Fibroblast of lung (primary cell): ENCODE measurements at regions not wholly inside any gene's neighbourhood (a gene's known extent, or its start where the extent isn't known, plus 50 kb on each side); places are given as distances from the start of the nearest gene placed in this dataset.
"Not testable (repeated sequence)": the region's sequence is repeated elsewhere in the genome, so short reads cannot be mapped to it uniquely, and the experiment has no call there.

Experiments
- CTCF ChIP-seq, 2 donors: IDR thresholded peaks in 1 of 2; conservative IDR thresholded peaks in 1 of 2; 1 replicate in 1 of 2; 2 replicates in 1 of 2; pipeline ENCODE4 v1.5.1; 2011 to 2012; ENCODE audit warnings: low read length in 2 of 2, control low read depth in 1 of 2, inconsistent platforms in 1 of 2, low read depth in 1 of 2, mild to moderate bottlenecking in 1 of 2
- EZH2 ChIP-seq: IDR thresholded peaks from 2 replicates; pipeline ENCODE4 v1.5.1; 2012; ENCODE audit warnings: low read length, control low read depth, mild to moderate bottlenecking; ENCODE audit errors: missing control alignments

- not testable (repeated sequence) for TF ChIP-seq CTCF (conservative IDR thresholded peaks at IDR 0.05 in 1 of 2, IDR thresholded peaks at IDR 0.05 in 1 of 2; ENCODE audit: low read depth in 1 of 2, low read length in 2 of 2); EZH2
These were observed 117.0 kb upstream of the PTBP2 start for GRCh38 chr1:96604620-96605019.
